ENCODE measurements at regions not wholly inside any gene's neighbourhood (a gene's known extent, or its start where the extent isn't known, plus 50 kb on each side); places are given as distances from the start of the nearest gene placed in this dataset.

DNA sequence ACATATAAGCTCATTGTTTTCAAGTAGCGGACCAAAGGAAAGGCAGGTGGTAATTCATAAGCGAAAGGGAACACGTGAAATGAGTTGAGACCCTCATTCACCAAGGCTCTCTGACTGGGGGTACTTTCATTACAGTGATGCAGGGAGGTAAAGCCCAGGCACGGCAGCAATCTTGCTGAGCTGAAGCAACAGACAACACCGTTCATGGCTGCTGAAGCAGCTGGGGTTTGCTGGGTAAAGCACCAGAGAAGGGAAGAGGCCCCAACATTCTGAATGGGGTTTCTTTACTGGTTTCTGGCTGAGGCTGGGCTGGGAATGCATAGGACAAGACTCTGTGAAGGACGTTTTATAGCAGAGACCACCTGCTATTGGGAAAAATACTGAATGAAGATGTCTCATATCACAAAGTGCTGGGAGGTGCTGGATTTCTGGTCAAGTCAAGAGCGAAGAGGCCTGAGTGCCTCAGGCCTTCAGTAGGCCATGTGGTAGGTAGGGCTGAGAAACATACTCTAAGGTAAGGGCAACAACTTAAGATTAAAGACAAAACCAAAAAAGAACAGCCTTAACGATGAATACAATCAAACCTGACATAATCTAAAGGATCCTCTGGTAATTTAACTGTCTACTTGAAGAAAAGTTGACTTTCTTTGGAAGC lies 324.7 kb upstream of the PIK3C3 start:
- Histone ChIP-seq H3K4me1 (ENCODE audit: control insufficient read depth in 2 of 2, insufficient read depth in 2 of 2, low read length in 1 of 2) (no peaks in the 10 kb centered on the region), H3K9me3 (ENCODE audit: control insufficient read depth in 2 of 2, insufficient read depth in 1 of 2, low read depth in 1 of 2, low read length in 1 of 2) (no peaks in the 10 kb centered on the region), H3K27ac (ENCODE audit: low read depth in 2 of 2, low read length in 1 of 2) (no peak overlapping the region), H3K36me3 (ENCODE audit: control insufficient read depth in 2 of 2, insufficient read depth in 2 of 2, low read length in 1 of 2) (no peaks in the 10 kb centered on the region), H3K27me3 (ENCODE audit: control insufficient read depth in 1 of 2, insufficient read depth in 2 of 2, low read length in 2 of 2) (no peaks in the 10 kb centered on the region), H3K4me3 (ENCODE audit: low read depth in 1 of 2, low read length in 2 of 2) (no peak overlapping the region)
- WGBS, 2 donors = 84 to 86% methylated on average over 8 of the region's 8 CpGs

DNA sequence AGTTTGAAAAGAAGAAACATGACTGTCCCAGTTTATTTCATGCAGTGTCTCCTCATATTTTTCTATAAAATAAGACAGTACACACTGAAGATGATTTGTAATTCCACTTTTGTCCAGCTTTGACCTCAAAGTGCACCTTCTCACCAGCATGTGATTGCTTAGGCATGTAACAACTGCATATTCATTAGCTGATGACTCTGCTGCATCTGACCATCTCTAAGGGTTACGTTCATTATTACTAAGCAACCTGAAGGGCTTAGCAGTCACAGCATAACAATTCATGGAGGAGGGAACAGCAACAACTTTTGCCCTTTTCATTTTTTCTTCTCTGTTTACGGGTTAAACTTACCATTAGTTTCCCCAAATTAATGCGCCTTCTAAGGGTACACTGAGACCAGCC lies 330.6 kb upstream of the PIK3C3 start:
- H3K4me3 ChIP-seq (ENCODE audit: low read depth in 1 of 2, low read length in 2 of 2) = no peak overlapping the region
- H3K36me3 ChIP-seq (ENCODE audit: control insufficient read depth in 2 of 2, insufficient read depth in 2 of 2, low read length in 1 of 2) = no peaks in the 10 kb centered on the region
- no peak overlapping the region for H3K27ac ChIP-seq (ENCODE audit: low read depth in 2 of 2, low read length in 1 of 2)
- no peaks in the 10 kb centered on the region for H3K27me3 ChIP-seq (ENCODE audit: control insufficient read depth in 1 of 2, insufficient read depth in 2 of 2, low read length in 2 of 2)
- no peaks in the 10 kb centered on the region for H3K4me1 ChIP-seq (ENCODE audit: control insufficient read depth in 2 of 2, insufficient read depth in 2 of 2, low read length in 1 of 2)
- 89 to 91% methylated on average over 3 of the region's 3 CpGs for WGBS, 2 donors
- H3K9me3 ChIP-seq (ENCODE audit: control insufficient read depth in 2 of 2, insufficient read depth in 1 of 2, low read depth in 1 of 2, low read length in 1 of 2) = no peaks in the 10 kb centered on the region

DNA sequence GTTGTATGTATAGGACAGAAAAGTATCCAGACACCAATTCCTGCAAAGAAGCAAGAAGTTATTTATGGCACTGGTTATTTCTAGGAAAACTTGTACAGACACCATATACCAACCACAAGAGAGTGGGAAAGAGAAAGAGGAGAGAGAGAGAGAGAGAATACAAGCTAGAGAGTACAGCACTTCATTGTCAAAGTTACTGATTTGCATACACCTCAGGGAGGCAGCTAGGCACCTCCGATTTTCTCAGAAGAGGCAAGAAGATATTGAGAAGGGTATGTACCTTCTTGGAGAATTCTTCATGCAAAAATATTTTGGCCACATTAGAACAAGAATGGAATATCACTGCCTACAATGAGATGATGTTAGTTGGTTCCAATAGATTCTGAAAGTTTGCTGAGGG lies 333.9 kb upstream of the PIK3C3 start:
- Histone ChIP-seq H3K4me3 (ENCODE audit: low read depth in 1 of 2, low read length in 2 of 2) (no peak overlapping the region), H3K27ac (ENCODE audit: low read depth in 2 of 2, low read length in 1 of 2) (no peak overlapping the region), H3K36me3 (ENCODE audit: control insufficient read depth in 2 of 2, insufficient read depth in 2 of 2, low read length in 1 of 2) (no peaks in the 10 kb centered on the region), H3K9me3 (ENCODE audit: control insufficient read depth in 2 of 2, insufficient read depth in 1 of 2, low read depth in 1 of 2, low read length in 1 of 2) (no peaks in the 10 kb centered on the region), H3K4me1 (ENCODE audit: control insufficient read depth in 2 of 2, insufficient read depth in 2 of 2, low read length in 1 of 2) (no peaks in the 10 kb centered on the region), H3K27me3 (ENCODE audit: control insufficient read depth in 1 of 2, insufficient read depth in 2 of 2, low read length in 2 of 2) (no peaks in the 10 kb centered on the region)
- 55 to 59% methylated on average over 1 of the region's 1 CpG for WGBS, 2 donors

DNA sequence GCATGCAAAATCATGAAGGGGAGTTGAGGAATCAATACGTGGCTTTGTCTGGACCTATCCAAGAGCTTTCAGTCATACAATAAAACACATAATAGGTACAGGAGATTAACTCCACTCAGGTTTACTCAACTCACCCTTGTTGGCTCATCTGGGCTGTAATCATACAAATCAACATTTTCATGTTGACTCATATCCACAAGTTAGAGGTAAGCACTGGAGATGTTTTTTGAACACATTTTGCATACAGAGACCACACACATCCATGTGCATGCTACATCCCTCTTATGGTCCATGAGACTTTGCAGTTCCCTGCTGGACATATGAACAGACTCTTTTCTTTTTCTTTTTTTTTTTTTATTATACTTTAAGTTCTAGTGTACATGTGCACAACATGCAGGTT lies 336.9 kb upstream of the PIK3C3 start:
- Histone ChIP-seq H3K36me3 (ENCODE audit: control insufficient read depth in 2 of 2, insufficient read depth in 2 of 2, low read length in 1 of 2) (no peaks in the 10 kb centered on the region), H3K9me3 (ENCODE audit: control insufficient read depth in 2 of 2, insufficient read depth in 1 of 2, low read depth in 1 of 2, low read length in 1 of 2) (no peaks in the 10 kb centered on the region), H3K4me1 (ENCODE audit: control insufficient read depth in 2 of 2, insufficient read depth in 2 of 2, low read length in 1 of 2) (no peaks in the 10 kb centered on the region), H3K27ac (ENCODE audit: low read depth in 2 of 2, low read length in 1 of 2) (no peak overlapping the region), H3K4me3 (ENCODE audit: low read depth in 1 of 2, low read length in 2 of 2) (no peak overlapping the region), H3K27me3 (ENCODE audit: control insufficient read depth in 1 of 2, insufficient read depth in 2 of 2, low read length in 2 of 2) (no peaks in the 10 kb centered on the region)
- 32 to 48% methylated on average over 1 of the region's 1 CpG for WGBS, 2 donors

DNA sequence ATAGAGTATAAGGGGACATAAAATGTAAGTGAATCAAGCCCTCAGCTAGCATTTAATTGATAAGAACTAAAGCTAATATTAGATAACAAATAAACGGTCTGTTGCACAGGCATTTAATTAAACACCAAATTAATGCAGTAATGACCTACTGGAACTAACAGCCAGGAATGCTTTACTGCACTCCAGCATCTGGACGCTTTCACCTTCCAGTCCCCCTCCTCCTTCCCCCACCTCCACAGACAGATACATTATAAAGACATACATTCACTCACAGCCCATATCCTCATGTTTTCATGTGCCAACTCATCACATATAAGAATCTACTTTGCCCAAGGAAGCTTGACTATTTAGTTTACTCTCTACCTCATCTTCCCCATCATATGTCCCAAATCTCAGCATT lies 337.4 kb upstream of the PIK3C3 start:
- Histone ChIP-seq H3K27me3 (ENCODE audit: control insufficient read depth in 1 of 2, insufficient read depth in 2 of 2, low read length in 2 of 2) (no peaks in the 10 kb centered on the region), H3K4me3 (ENCODE audit: low read depth in 1 of 2, low read length in 2 of 2) (no peak overlapping the region), H3K9me3 (ENCODE audit: control insufficient read depth in 2 of 2, insufficient read depth in 1 of 2, low read depth in 1 of 2, low read length in 1 of 2) (no peaks in the 10 kb centered on the region), H3K36me3 (ENCODE audit: control insufficient read depth in 2 of 2, insufficient read depth in 2 of 2, low read length in 1 of 2) (no peaks in the 10 kb centered on the region), H3K4me1 (ENCODE audit: control insufficient read depth in 2 of 2, insufficient read depth in 2 of 2, low read length in 1 of 2) (no peaks in the 10 kb centered on the region), H3K27ac (ENCODE audit: low read depth in 2 of 2, low read length in 1 of 2) (no peak overlapping the region)
- 46 to 54% methylated on average over 2 of the region's 2 CpGs for WGBS, 2 donors

DNA sequence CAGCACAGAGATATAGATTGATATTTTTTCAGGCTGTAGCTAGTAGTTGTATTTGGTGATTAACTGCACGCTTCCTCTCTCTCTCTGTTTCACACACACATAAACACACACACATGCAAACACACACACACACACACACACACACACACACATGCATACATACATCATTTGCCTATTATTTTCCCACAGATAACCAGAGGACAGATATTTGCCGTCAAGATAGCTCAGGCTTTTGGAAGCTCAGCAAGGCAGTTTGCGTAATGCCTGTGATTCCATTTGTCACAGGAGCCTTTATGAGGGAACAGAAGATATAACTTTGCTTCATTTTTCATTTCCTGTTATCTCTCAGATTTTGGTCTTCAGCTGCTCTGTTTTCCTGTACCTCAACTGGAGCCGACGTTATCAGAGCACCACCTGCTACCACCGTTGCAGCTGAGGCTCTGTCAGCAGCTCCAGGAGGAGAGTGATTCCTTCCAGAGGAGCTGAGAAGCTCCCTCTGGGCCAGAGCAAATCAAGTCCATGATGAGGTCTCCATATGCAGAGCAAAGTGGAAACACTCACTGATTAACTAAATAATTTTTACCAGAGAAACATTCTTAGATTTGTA lies 341.9 kb upstream of the PIK3C3 start:
- no peaks in the 10 kb centered on the region for H3K27me3 ChIP-seq (ENCODE audit: control insufficient read depth in 1 of 2, insufficient read depth in 2 of 2, low read length in 2 of 2)

DNA sequence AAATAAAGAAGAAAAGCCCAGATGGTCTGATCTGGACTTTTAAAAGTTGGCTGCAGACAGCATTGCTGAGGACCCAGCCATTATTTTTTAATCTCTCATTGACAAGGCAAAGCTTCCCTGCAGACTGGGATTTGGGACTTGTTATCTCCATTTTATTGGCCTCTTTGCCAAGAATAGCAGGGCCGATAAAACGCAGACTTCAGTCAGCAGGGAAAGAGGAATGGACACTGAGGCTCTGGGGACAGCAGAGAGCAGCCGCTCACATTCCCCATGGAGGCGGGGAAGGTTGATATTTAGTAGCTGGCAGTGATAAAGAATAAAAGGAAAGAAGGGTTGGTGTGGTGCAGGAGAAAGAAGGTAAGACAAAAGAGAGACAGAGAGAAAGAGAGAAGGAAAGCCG lies 350.1 kb upstream of the PIK3C3 start:
- H3K27me3 ChIP-seq (ENCODE audit: control insufficient read depth in 1 of 2, insufficient read depth in 2 of 2, low read length in 2 of 2) = no peaks in the 10 kb centered on the region
- H3K27ac ChIP-seq (ENCODE audit: low read depth in 2 of 2, low read length in 1 of 2) = no peak overlapping the region
- WGBS, 2 donors = 66 to 80% methylated on average over 5 of the region's 5 CpGs
- H3K36me3 ChIP-seq (ENCODE audit: control insufficient read depth in 2 of 2, insufficient read depth in 2 of 2, low read length in 1 of 2) = no peaks in the 10 kb centered on the region
- H3K9me3 ChIP-seq (ENCODE audit: control insufficient read depth in 2 of 2, insufficient read depth in 1 of 2, low read depth in 1 of 2, low read length in 1 of 2) = no peaks in the 10 kb centered on the region
- H3K4me3 ChIP-seq (ENCODE audit: low read depth in 1 of 2, low read length in 2 of 2) = no peak overlapping the region
- no peaks in the 10 kb centered on the region for H3K4me1 ChIP-seq (ENCODE audit: control insufficient read depth in 2 of 2, insufficient read depth in 2 of 2, low read length in 1 of 2)

More for the DNA sequence above, 341.9 kb upstream of the PIK3C3 start:
- Histone ChIP-seq H3K4me1 (ENCODE audit: control insufficient read depth in 2 of 2, insufficient read depth in 2 of 2, low read length in 1 of 2) (no peaks in the 10 kb centered on the region), H3K36me3 (ENCODE audit: control insufficient read depth in 2 of 2, insufficient read depth in 2 of 2, low read length in 1 of 2) (no peaks in the 10 kb centered on the region), H3K9me3 (ENCODE audit: control insufficient read depth in 2 of 2, insufficient read depth in 1 of 2, low read depth in 1 of 2, low read length in 1 of 2) (no peaks in the 10 kb centered on the region), H3K4me3 (ENCODE audit: low read depth in 1 of 2, low read length in 2 of 2) (no peak overlapping the region), H3K27ac (ENCODE audit: low read depth in 2 of 2, low read length in 1 of 2) (no peak overlapping the region)
- 70 to 75% methylated on average over 6 of the region's 6 CpGs for WGBS, 2 donors

DNA sequence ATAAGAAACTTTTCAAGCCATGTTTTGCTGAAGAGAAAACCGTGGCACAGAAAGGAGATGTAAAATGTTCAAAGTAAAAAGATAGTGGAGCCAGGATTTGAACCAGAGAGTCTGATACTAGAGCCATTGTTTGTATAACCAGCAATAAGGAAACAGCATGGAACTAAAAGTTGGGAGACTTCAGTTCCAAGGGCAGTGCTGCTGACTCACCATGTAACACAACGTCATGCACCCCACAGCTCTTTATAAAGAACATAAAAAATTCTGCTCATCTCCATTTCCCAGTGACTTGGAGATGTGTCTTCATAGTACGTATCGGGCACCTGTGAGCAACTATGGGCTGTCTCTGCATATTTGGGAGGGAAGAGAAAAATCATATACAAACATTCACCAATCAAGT lies 353.0 kb upstream of the PIK3C3 start:
- 77 to 79% methylated on average over 4 of the region's 4 CpGs for WGBS, 2 donors
- Histone ChIP-seq H3K27ac (ENCODE audit: low read depth in 2 of 2, low read length in 1 of 2) (no peak overlapping the region), H3K9me3 (ENCODE audit: control insufficient read depth in 2 of 2, insufficient read depth in 1 of 2, low read depth in 1 of 2, low read length in 1 of 2) (no peaks in the 10 kb centered on the region), H3K4me1 (ENCODE audit: control insufficient read depth in 2 of 2, insufficient read depth in 2 of 2, low read length in 1 of 2) (no peaks in the 10 kb centered on the region), H3K4me3 (ENCODE audit: low read depth in 1 of 2, low read length in 2 of 2) (no peak overlapping the region), H3K27me3 (ENCODE audit: control insufficient read depth in 1 of 2, insufficient read depth in 2 of 2, low read length in 2 of 2) (no peaks in the 10 kb centered on the region), H3K36me3 (ENCODE audit: control insufficient read depth in 2 of 2, insufficient read depth in 2 of 2, low read length in 1 of 2) (no peaks in the 10 kb centered on the region)

DNA sequence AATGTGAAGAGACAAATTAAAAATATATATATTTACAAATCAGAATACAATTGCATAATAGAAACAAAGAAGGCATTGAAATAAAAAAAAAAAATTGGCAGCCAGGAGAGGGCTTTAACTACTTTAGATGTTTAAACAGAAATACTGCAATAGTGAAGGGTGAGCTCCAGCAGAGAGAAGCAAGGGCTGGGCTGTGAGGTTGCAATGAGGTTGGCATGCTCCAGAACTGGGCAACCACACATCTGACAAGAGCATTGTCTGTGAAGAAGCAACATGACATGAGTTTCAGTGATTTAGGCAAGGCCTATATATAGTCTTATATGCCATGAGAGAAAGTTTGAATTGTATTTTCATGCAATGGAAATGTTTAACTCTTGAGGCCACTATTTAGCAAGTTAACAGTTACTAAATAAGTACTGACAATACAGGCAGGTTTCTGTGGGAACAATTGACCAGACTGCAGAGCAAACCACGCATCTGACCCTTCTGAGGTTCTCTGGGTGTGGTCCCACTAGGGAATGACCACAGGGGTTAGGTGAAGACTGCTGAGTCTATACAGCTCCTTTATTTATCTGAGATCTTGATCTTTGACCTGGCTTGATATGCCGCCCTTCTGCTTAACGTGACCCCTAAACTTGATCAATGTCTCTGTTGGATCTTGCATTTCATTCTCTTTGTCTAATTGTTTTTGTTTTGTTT lies 354.2 kb upstream of the PIK3C3 start:
- Histone ChIP-seq H3K27ac (ENCODE audit: low read depth in 2 of 2, low read length in 1 of 2) (no peak overlapping the region), H3K4me3 (ENCODE audit: low read depth in 1 of 2, low read length in 2 of 2) (no peak overlapping the region), H3K9me3 (ENCODE audit: control insufficient read depth in 2 of 2, insufficient read depth in 1 of 2, low read depth in 1 of 2, low read length in 1 of 2) (no peaks in the 10 kb centered on the region), H3K27me3 (ENCODE audit: control insufficient read depth in 1 of 2, insufficient read depth in 2 of 2, low read length in 2 of 2) (no peaks in the 10 kb centered on the region), H3K36me3 (ENCODE audit: control insufficient read depth in 2 of 2, insufficient read depth in 2 of 2, low read length in 1 of 2) (no peaks in the 10 kb centered on the region), H3K4me1 (ENCODE audit: control insufficient read depth in 2 of 2, insufficient read depth in 2 of 2, low read length in 1 of 2) (no peaks in the 10 kb centered on the region)
- WGBS, 2 donors = 85 to 91% methylated on average over 3 of the region's 3 CpGs

DNA sequence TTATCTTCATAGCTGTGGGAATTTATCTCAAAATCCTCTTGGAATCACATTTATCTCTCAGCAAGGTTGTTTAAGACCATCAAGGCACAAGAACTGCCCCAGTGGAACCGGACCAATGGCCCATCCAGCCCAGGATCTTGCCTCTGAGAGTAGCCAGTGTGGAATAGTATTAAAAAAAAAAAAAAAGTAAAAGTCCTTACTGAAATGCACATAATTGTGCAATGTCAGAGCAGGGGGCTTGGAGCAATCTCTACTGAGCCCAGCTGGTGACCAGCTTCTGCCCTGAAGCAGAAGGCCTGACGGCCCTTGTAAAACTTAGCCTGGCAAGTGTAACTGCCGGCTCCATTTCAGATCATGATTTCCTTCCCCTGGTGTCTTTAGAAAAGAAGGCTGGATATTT lies 355.6 kb upstream of the PIK3C3 start:
- 68 to 71% methylated on average over 3 of the region's 3 CpGs for WGBS, 2 donors

More for the DNA sequence above, 355.6 kb upstream of the PIK3C3 start:
- no peaks in the 10 kb centered on the region for H3K9me3 ChIP-seq (ENCODE audit: control insufficient read depth in 2 of 2, insufficient read depth in 1 of 2, low read depth in 1 of 2, low read length in 1 of 2)
- H3K27ac ChIP-seq (ENCODE audit: low read depth in 2 of 2, low read length in 1 of 2) = no peak overlapping the region
- H3K4me3 ChIP-seq (ENCODE audit: low read depth in 1 of 2, low read length in 2 of 2) = no peak overlapping the region
- no peaks in the 10 kb centered on the region for H3K36me3 ChIP-seq (ENCODE audit: control insufficient read depth in 2 of 2, insufficient read depth in 2 of 2, low read length in 1 of 2)
- no peaks in the 10 kb centered on the region for H3K27me3 ChIP-seq (ENCODE audit: control insufficient read depth in 1 of 2, insufficient read depth in 2 of 2, low read length in 2 of 2)
- no peaks in the 10 kb centered on the region for H3K4me1 ChIP-seq (ENCODE audit: control insufficient read depth in 2 of 2, insufficient read depth in 2 of 2, low read length in 1 of 2)

Data from esophagus (tissue), 2 donors.